Caco-2 (cell line): ENCODE measurements at regions not wholly inside any gene's neighbourhood (a gene's known extent, or its start where the extent isn't known, plus 50 kb on each side); places are given as distances from the start of the nearest gene placed in this dataset.

Experiments
- BruUV-seq: library from RNA; stranded (reverse); fragments of 400-500 nt; replicated peaks from 2 replicates; lab custom pipeline; 2021; lab: Mats Ljungman, UMichigan
- CTCF ChIA-PET: fragments of 300-600 bp; sonication (Branson Sonifier 250); formaldehyde crosslinking; loops from one replicate; lab custom pipeline; 2022; ENCODE audit warnings: antibody characterized with exemption; lab: Charles Lee
- POLR2A ChIA-PET: fragments of 300-600 bp; sonication (Branson Sonifier 250); formaldehyde crosslinking; loops from one replicate; lab custom pipeline; 2022; ENCODE audit warnings: antibody characterized with exemption; lab: Charles Lee
- DNase-seq, 2 experiments: peaks; one replicate each; pipeline versions ENCODE4 v3.0.0 to v3.0.0-alpha.2; 2020 to 2022
- H3K27me3 ChIP-seq: replicated peaks from 2 replicates; pipeline ENCODE4 v1.6.0; 2011; ENCODE audit warnings: low read length; ENCODE audit not compliant: control insufficient read depth, insufficient read depth
- H3K36me3 ChIP-seq: 2 replicates; pipeline ENCODE4 v1.5.1; 2011; ENCODE audit warnings: low read length; ENCODE audit not compliant: control insufficient read depth, insufficient read depth
- H3K4me1 ChIP-seq: fragments of 250-450 bp; sonication (Bioruptor Pico); 2 replicates; pipeline ENCODE4 v1.5.1; 2020; ENCODE audit warnings: mild to moderate bottlenecking
- H3K4me3 ChIP-seq: 2 replicates; pipeline ENCODE4 v1.5.1; 2011; ENCODE audit warnings: low read depth, mild to moderate bottlenecking, control low read depth, low read length
- H3K9me3 ChIP-seq: fragments of 250-450 bp; sonication (Bioruptor Pico); 2 replicates; pipeline ENCODE4 v1.5.1; 2020; ENCODE audit warnings: mild to moderate bottlenecking, moderate library complexity
- H3K27ac Mint-ChIP-seq: one replicate; pipeline ENCODE4 v1.8.0; 2022; ENCODE audit warnings: mixed read lengths; ENCODE audit not compliant: unreplicated experiment
- H3K27me3 Mint-ChIP-seq: one replicate; pipeline ENCODE4 v1.8.0; 2022; ENCODE audit warnings: mixed read lengths; ENCODE audit not compliant: insufficient read depth, unreplicated experiment
- H3K36me3 Mint-ChIP-seq: one replicate; pipeline ENCODE4 v1.8.0; 2022; ENCODE audit warnings: mild to moderate bottlenecking, mixed read lengths; ENCODE audit not compliant: insufficient read depth, unreplicated experiment
- H3K4me1 Mint-ChIP-seq: one replicate; pipeline ENCODE4 v1.8.0; 2022; ENCODE audit warnings: low read depth, mixed read lengths; ENCODE audit not compliant: unreplicated experiment
- H3K4me3 Mint-ChIP-seq: one replicate; pipeline ENCODE4 v1.8.0; 2022; ENCODE audit warnings: mild to moderate bottlenecking, moderate library complexity, mixed read lengths; ENCODE audit not compliant: unreplicated experiment
- H3K9me3 Mint-ChIP-seq: one replicate; pipeline ENCODE4 v1.8.0; 2022; ENCODE audit warnings: mixed read lengths; ENCODE audit not compliant: unreplicated experiment
- CTCF ChIP-seq, 2 experiments: fragments of 200-600 bp in 1 of 2; IDR thresholded peaks; 1 replicate in 1 of 2; 2 replicates in 1 of 2; pipeline versions ENCODE4 v1.5.1 to v1.8.0; 2011 to 2022; ENCODE audit warnings: antibody characterized with exemption in 1 of 2, control low read depth in 1 of 2, inconsistent platforms in 1 of 2, low read depth in 1 of 2, low read length in 1 of 2, mild to moderate bottlenecking in 1 of 2, moderate library complexity in 1 of 2; ENCODE audit not compliant: insufficient read depth in 1 of 2, severe bottlenecking in 1 of 2, unreplicated experiment in 1 of 2
- intact Hi-C: fragments of 100-400 bp; cut with micrococcal nuclease; formaldehyde crosslinking; loops from one replicate; pipeline ENCODE4 v1.10.0; 2022; ENCODE audit not compliant: unreplicated experiment

- ChIA-PET POLR2A (no interaction called here), CTCF (no interaction called here)
- Mint-ChIP-seq H3K27me3 (no peaks in the 10 kb centered on the region), H3K36me3 (no peaks in the 10 kb centered on the region), H3K27ac (no peak overlapping the region), H3K9me3 (no peaks in the 10 kb centered on the region), H3K4me1 (peaks cover 7% of the 10 kb centered on the region), H3K4me3 (no peak overlapping the region)
- H3K36me3 ChIP-seq: no peaks in the 10 kb centered on the region
- H3K9me3 ChIP-seq: no peaks in the 10 kb centered on the region; the same call in 1 of the 2 replicates
- DNase-seq: no peak
- peaks cover 12% of the 10 kb centered on the region for H3K4me1 ChIP-seq
- intact Hi-C loops: no loop called here
- no TSS peak for BruUV-seq
- H3K27me3 ChIP-seq: no peaks in the 10 kb centered on the region
- no peak overlapping the region for H3K4me3 ChIP-seq
- no peak for TF ChIP-seq CTCF (IDR thresholded peaks at IDR 0.05; ENCODE audit: insufficient read depth in 1 of 2, low read depth in 1 of 2, low read length in 1 of 2, severe bottlenecking in 1 of 2, unreplicated experiment in 1 of 2)
These were observed 383.0 kb upstream of the B3GAT1 start for GRCh38 chr11:134795017-134795416.

- peaks cover 12% of the 10 kb centered on the region for H3K4me1 ChIP-seq
- BruUV-seq: no TSS peak
- H3K4me3 Mint-ChIP-seq: no peak overlapping the region
- H3K27me3 ChIP-seq: no peaks in the 10 kb centered on the region
- no peaks in the 10 kb centered on the region for H3K27me3 Mint-ChIP-seq
- intact Hi-C loops: no loop called here
- H3K9me3 ChIP-seq: no peaks in the 10 kb centered on the region; the same call in 1 of the 2 replicates
- no peak for DNase-seq
- CTCF ChIA-PET: no interaction called here
- TF ChIP-seq CTCF (IDR thresholded peaks at IDR 0.05; ENCODE audit: insufficient read depth in 1 of 2, low read depth in 1 of 2, low read length in 1 of 2, severe bottlenecking in 1 of 2, unreplicated experiment in 1 of 2): no peak
- H3K36me3 Mint-ChIP-seq: no peaks in the 10 kb centered on the region
- POLR2A ChIA-PET: no interaction called here
- H3K4me1 Mint-ChIP-seq: peaks cover 7% of the 10 kb centered on the region
- no peak overlapping the region for H3K4me3 ChIP-seq
- H3K9me3 Mint-ChIP-seq: no peaks in the 10 kb centered on the region
- no peak overlapping the region for H3K27ac Mint-ChIP-seq
- H3K36me3 ChIP-seq: no peaks in the 10 kb centered on the region
These were observed 382.1 kb upstream of the B3GAT1 start for GRCh38 chr11:134794192-134794591.

- Histone ChIP-seq H3K9me3 (no peaks in the 10 kb centered on the region; the same call in 1 of the 2 replicates), H3K4me1 (peaks cover 8% of the 10 kb centered on the region), H3K27me3 (no peaks in the 10 kb centered on the region), H3K36me3 (no peaks in the 10 kb centered on the region), H3K4me3 (no peak overlapping the region)
- Mint-ChIP-seq H3K27me3 (no peaks in the 10 kb centered on the region), H3K4me3 (no peak overlapping the region), H3K9me3 (no peaks in the 10 kb centered on the region), H3K27ac (no peak overlapping the region), H3K4me1 (peaks cover 7% of the 10 kb centered on the region), H3K36me3 (no peaks in the 10 kb centered on the region)
- intact Hi-C loops: no loop called here
- POLR2A ChIA-PET: no interaction called here
- CTCF ChIA-PET: no interaction called here
- BruUV-seq: no TSS peak
- no peak for TF ChIP-seq CTCF (IDR thresholded peaks at IDR 0.05; ENCODE audit: insufficient read depth in 1 of 2, low read depth in 1 of 2, low read length in 1 of 2, severe bottlenecking in 1 of 2, unreplicated experiment in 1 of 2)
- no peak for DNase-seq
These were observed 380.6 kb upstream of the B3GAT1 start for GRCh38 chr11:134792677-134793076.
